SK-N-SH (cell line): ENCODE measurements at regions not wholly inside any gene's neighbourhood (a gene's known extent, or its start where the extent isn't known, plus 50 kb on each side); places are given as distances from the start of the nearest gene placed in this dataset.
A peak's percentile ranks its signal among the peaks of the same experiment; 100 is the strongest.

Source experiments
- CTCF ChIA-PET: fragments of 300-600, 350-600 bp; formaldehyde crosslinking; extraction: SDS; loops from one replicate; lab custom pipeline; 2021; lab: Yijun Ruan, JAX
- POLR2A ChIA-PET: fragments of 350-600 bp; sonication (Branson Sonifier 250); formaldehyde crosslinking; extraction: SDS; loops from one replicate; lab custom pipeline; 2020; ENCODE audit warnings: antibody characterized with exemption, inconsistent platforms; lab: Yijun Ruan, JAX
- DNase-seq: peaks from one replicate; pipeline ENCODE4 v3.0.0; 2012
- H2AFZ ChIP-seq: fragments of 200-600 bp; sonication (generic); 2 replicates; pipeline ENCODE4 v1.8.1; 2016; ENCODE audit warnings: antibody characterized with exemption, mild to moderate bottlenecking, low read depth
- H3F3A ChIP-seq: fragments of 200-600 bp; sonication (generic); replicated peaks from 2 replicates; pipeline ENCODE3; 2016; ENCODE audit warnings: antibody characterized with exemption, mild to moderate bottlenecking; ENCODE audit not compliant: insufficient read depth
- H3K27ac ChIP-seq, 2 experiments: fragments of 200-500 bp in 1 of 2; fragments of 200-600 bp in 1 of 2; sonication (Bioruptor generic) in 1 of 2; sonication (generic), shearing (Covaris generic) in 1 of 2; 2 replicates each; pipeline versions ENCODE4 v1.5.1 to v1.6.1; 2014 to 2016; ENCODE audit warnings: low read depth in 2 of 2, inconsistent platforms in 1 of 2, low read length in 1 of 2, mild to moderate bottlenecking in 1 of 2, mixed read lengths in 1 of 2
- H3K27me3 ChIP-seq: fragments of 200-600 bp; sonication (generic), shearing (Covaris generic); 2 replicates; pipeline ENCODE4 v1.6.1; 2016; ENCODE audit warnings: mixed run types; ENCODE audit not compliant: insufficient read depth
- H3K36me3 ChIP-seq, 2 experiments: fragments of 200-500 bp in 1 of 2; fragments of 200-600 bp in 1 of 2; sonication (Bioruptor generic) in 1 of 2; sonication (generic) in 1 of 2; replicated peaks in 1 of 2; 2 replicates each; pipeline versions ENCODE3 to v1.5.1; 2014 to 2016; ENCODE audit warnings: low read length in 1 of 2, mild to moderate bottlenecking in 1 of 2; ENCODE audit not compliant: insufficient read depth in 2 of 2, control insufficient read depth in 1 of 2
- H3K4me1 ChIP-seq, 2 experiments: fragments of 200-500 bp in 1 of 2; fragments of 200-600 bp in 1 of 2; sonication (Bioruptor generic) in 1 of 2; sonication (generic), shearing (Covaris generic) in 1 of 2; 2 replicates each; pipeline versions ENCODE4 v1.5.1 to v1.6.1; 2014 to 2016; ENCODE audit warnings: low read depth in 1 of 2, low read length in 1 of 2, mixed run types in 1 of 2; ENCODE audit not compliant: insufficient read depth in 2 of 2, control insufficient read depth in 1 of 2
- H3K4me2 ChIP-seq: fragments of 200-600 bp; sonication (generic), shearing (Covaris generic); 2 replicates; pipeline ENCODE4 v1.6.1; 2017; ENCODE audit warnings: mixed run types
- H3K4me3 ChIP-seq, 2 experiments: fragments of 200-500 bp in 1 of 2; fragments of 200-600 bp in 1 of 2; sonication (Bioruptor generic) in 1 of 2; sonication (generic), shearing (Covaris generic) in 1 of 2; 2 replicates each; pipeline versions ENCODE4 v1.5.1 to v1.8.1; 2014 to 2016; ENCODE audit warnings: low read depth in 2 of 2, inconsistent platforms in 1 of 2, low read length in 1 of 2, mild to moderate bottlenecking in 1 of 2, mixed read lengths in 1 of 2, moderate library complexity in 1 of 2
- H3K79me2 ChIP-seq: fragments of 200-600 bp; sonication (generic); 2 replicates; pipeline ENCODE4 v1.8.1; 2017; ENCODE audit warnings: mild to moderate bottlenecking; ENCODE audit not compliant: insufficient read depth
- H3K9ac ChIP-seq: fragments of 200-600 bp; sonication (generic); 2 replicates; pipeline ENCODE4 v1.6.1; 2017; ENCODE audit warnings: mixed run types
- H3K9me2 ChIP-seq: fragments of 200-600 bp; sonication (generic); 2 replicates; pipeline ENCODE4 v1.6.1; 2017; ENCODE audit warnings: mixed run types
- H3K9me3 ChIP-seq: fragments of 200-600 bp; sonication (generic); 2 replicates; pipeline ENCODE4 v1.6.1; 2017; ENCODE audit warnings: mixed run types, mild to moderate bottlenecking, moderate library complexity
- H4K20me1 ChIP-seq: fragments of 200-600 bp; sonication (generic); 2 replicates; pipeline ENCODE4 v1.6.1; 2017; ENCODE audit warnings: mild to moderate bottlenecking, mixed run types; ENCODE audit not compliant: insufficient read depth
- CHD2 ChIP-seq: fragments of 150-350 bp; IDR thresholded peaks from 2 replicates; pipeline ENCODE4 v1.6.1; 2018; ENCODE audit warnings: low read length; ENCODE audit not compliant: partially characterized antibody
- EP300 ChIP-seq, 2 experiments: IDR thresholded peaks; 2 replicates each; pipeline versions ENCODE4 v1.4.0 to v1.6.1; 2012; ENCODE audit warnings: borderline replicate concordance in 1 of 2, low read depth in 1 of 2, low read length in 1 of 2
- FOSL2 ChIP-seq: IDR thresholded peaks from 2 replicates; pipeline ENCODE4 v1.4.0; 2012; ENCODE audit warnings: low read depth, mild to moderate bottlenecking, moderate library complexity, borderline replicate concordance
- FOXM1 ChIP-seq: IDR thresholded peaks from 2 replicates; pipeline ENCODE4 v1.4.0; 2012; ENCODE audit warnings: low read depth, mild to moderate bottlenecking
- GABPA ChIP-seq: IDR thresholded peaks from 2 replicates; pipeline ENCODE4 v1.4.0; 2012; ENCODE audit warnings: low read depth, mild to moderate bottlenecking
- JUND ChIP-seq: IDR thresholded peaks from 2 replicates; pipeline ENCODE4 v1.4.0; 2012
- MXI1 ChIP-seq: IDR thresholded peaks from 2 replicates; pipeline ENCODE4 v1.6.1; 2012; ENCODE audit warnings: mild to moderate bottlenecking, low read depth, low read length, improper control_type of control experiment
- NFIC ChIP-seq: IDR thresholded peaks from 2 replicates; pipeline ENCODE4 v1.4.0; 2012; ENCODE audit warnings: borderline replicate concordance
- PBX3 ChIP-seq: IDR thresholded peaks from 2 replicates; pipeline ENCODE4; 2012
- REST ChIP-seq: IDR thresholded peaks from 2 replicates; pipeline ENCODE4 v1.6.1; 2012; ENCODE audit warnings: mild to moderate bottlenecking, low read depth, low read length, moderate library complexity
- RXRA ChIP-seq: IDR thresholded peaks from 2 replicates; pipeline ENCODE4 v1.4.0; 2012; ENCODE audit warnings: low read depth, mild to moderate bottlenecking, borderline replicate concordance
- TAF1 ChIP-seq: IDR thresholded peaks from 2 replicates; pipeline ENCODE4 v1.6.1; 2012; ENCODE audit warnings: low read depth, mild to moderate bottlenecking, low read length, moderate library complexity, borderline replicate concordance
- TCF12 ChIP-seq: IDR thresholded peaks from 2 replicates; pipeline ENCODE4 v1.4.0; 2012
- USF2 ChIP-seq: fragments of 150-350 bp; IDR thresholded peaks from 2 replicates; pipeline ENCODE4 v1.6.1; 2017; ENCODE audit warnings: antibody characterized with exemption, low read length, low read depth, borderline replicate concordance
- YY1 ChIP-seq: IDR thresholded peaks from 2 replicates; pipeline ENCODE4 v1.4.0; 2012; ENCODE audit warnings: low read depth, mild to moderate bottlenecking
- ZBTB33 ChIP-seq: IDR thresholded peaks from 2 replicates; pipeline ENCODE4 v1.4.0; 2012; ENCODE audit warnings: low read depth, borderline replicate concordance
- WGBS: methylation state at CpG from one replicate; pipeline ENCODE4 v1.1.6; 2017; ENCODE audit warnings: low lambda C conversion rate; 5-methylcytosine and 5-hydroxymethylcytosine counted together

DNA sequence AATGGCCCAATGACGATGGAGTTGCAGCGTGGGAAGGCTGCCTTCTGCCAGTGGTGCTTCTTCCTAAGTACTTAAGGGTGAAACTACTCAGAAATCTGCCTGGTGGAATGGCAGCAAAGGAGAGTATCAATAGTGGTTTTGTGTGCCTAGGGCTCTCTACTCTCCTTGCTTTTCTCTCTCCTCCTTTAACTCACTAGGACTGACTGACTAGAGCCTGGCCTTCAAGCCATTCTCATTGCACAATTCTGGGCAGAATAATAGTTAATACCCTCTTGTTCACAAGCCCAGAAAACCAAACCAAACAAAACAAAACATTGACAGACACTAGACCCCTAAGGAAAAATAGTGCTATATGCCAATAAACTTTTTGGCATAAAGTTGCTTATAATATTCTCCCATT is 171.2 kb upstream of the PTGFR start:
- H3K27ac ChIP-seq, result no peak overlapping the region
- POLR2A ChIA-PET, result no interaction called here
- H3K4me2 ChIP-seq, result no peak overlapping the region
- H3K27me3 ChIP-seq, result no peaks in the 10 kb centered on the region
- CTCF ChIA-PET, result interaction anchor here (0.8 to 1.7 kb wide), 2 partner anchors 14 kb away, joined by 5 to 13 read pairs; no protein-coding TSS in a partner anchor
- no peaks in the 10 kb centered on the region for H3K9me3 ChIP-seq
- no peaks in the 10 kb centered on the region for H4K20me1 ChIP-seq
- H3K9ac ChIP-seq, result no peak overlapping the region
- no peaks in the 10 kb centered on the region for H3K9me2 ChIP-seq
- no peak overlapping the region for H3K4me3 ChIP-seq
- no peak for DNase-seq
- no peak for TF ChIP-seq TCF12
- TF ChIP-seq FOXM1, result no peak
- TF ChIP-seq USF2, result no peak
- no peak for TF ChIP-seq TAF1
- TF ChIP-seq NFIC, result no peak
- TF ChIP-seq MXI1, result no peak
- no peak for TF ChIP-seq REST
- 67% methylated on average over 2 of the region's 2 CpGs for WGBS
- H3K79me2 ChIP-seq, result no peaks in the 10 kb centered on the region
- no peaks in the 10 kb centered on the region for H3K4me1 ChIP-seq
- H2AFZ ChIP-seq, result no peak overlapping the region
- peaks cover 4% of the 10 kb centered on the region for H3F3A ChIP-seq
- H3K36me3 ChIP-seq, result no peaks in the 10 kb centered on the region

DNA sequence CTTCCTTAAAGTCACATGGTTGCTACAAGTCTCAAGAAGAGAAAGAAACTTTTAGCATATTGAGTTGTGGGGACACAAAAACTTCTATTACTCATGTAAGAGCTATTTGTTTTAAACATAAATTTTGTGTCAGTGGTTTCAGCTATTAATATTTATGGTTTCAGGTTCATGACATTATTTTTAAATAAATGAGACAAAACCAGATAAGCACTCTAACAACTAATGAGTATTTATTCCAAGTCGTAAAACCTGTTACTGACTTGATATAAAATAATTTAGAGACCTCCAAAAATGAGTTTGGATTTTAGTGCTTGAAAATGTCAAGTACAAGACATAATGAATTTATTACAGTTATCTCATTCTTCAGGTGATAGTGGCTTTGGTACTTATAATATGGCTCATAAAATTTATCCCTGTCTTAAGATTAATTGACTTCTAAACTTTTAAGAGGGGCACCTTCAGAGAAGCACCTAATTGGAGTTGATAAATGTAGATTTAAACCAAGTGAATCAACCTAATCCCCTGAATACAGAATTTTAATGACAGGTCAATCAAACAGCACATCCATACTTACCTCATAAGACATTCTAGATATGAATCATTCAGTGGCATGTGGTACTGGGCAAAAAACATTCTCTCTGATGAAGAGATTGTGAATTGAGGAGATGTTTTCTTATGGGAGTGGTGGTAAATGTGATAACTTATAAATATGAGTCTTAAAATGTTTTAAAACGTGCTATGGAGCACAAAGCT is 167.7 kb upstream of the PTGFR start:
- TF ChIP-seq YY1 (no peak), FOSL2 (peak; percentile 46; the same call in 1 of the 2 replicates), EP300 (IDR thresholded peaks at IDR 0.05; ENCODE audit: borderline replicate concordance in 1 of 2, low read depth in 1 of 2, low read length in 1 of 2) (peak in 1 of 2 experiments; percentile 17; a peak in 1 of 4 replicates), ZBTB33 (no peak), GABPA (no peak), JUND (peak; percentile 43; the same call in 1 of the 2 replicates), NFIC (no peak), PBX3 (peak; percentile 65), RXRA (no peak), TCF12 (peak; percentile 45; the same call in 1 of the 2 replicates), CHD2 (no peak)
- TF ChIP-seq, all 33 proteins: peak for 5
- 54% methylated on average over 2 of the region's 2 CpGs for WGBS
- H3K4me3 ChIP-seq, result no peak overlapping the region
- peaks cover under 1% of the 10 kb centered on the region for H3F3A ChIP-seq
- H3K79me2 ChIP-seq, result no peaks in the 10 kb centered on the region
- H3K9ac ChIP-seq, result no peak overlapping the region
- H3K4me1 ChIP-seq, result no peaks in the 10 kb centered on the region
- ChIA-PET CTCF (interaction anchor here (1.4 kb wide), 1 partner anchor 11 kb away, joined by 5 read pairs; no protein-coding TSS in a partner anchor), POLR2A (no interaction called here)
- H2AFZ ChIP-seq, result no peak overlapping the region
- H3K27ac ChIP-seq, result no peak overlapping the region
- no peak overlapping the region for H3K4me2 ChIP-seq
- H4K20me1 ChIP-seq, result no peaks in the 10 kb centered on the region
- H3K9me3 ChIP-seq, result no peaks in the 10 kb centered on the region
- H3K9me2 ChIP-seq, result no peaks in the 10 kb centered on the region
- no peaks in the 10 kb centered on the region for H3K36me3 ChIP-seq
- H3K27me3 ChIP-seq, result no peaks in the 10 kb centered on the region
- DNase-seq, result no peak
